Endothelial cell of umbilical vein (primary cell): ENCODE measurements at regions not wholly inside any gene's neighbourhood (a gene's known extent, or its start where the extent isn't known, plus 50 kb on each side); places are given as distances from the start of the nearest gene placed in this dataset.
"Not testable (repeated sequence)": the region's sequence is repeated elsewhere in the genome, so short reads cannot be mapped to it uniquely, and the experiment has no call there.

Experiments
- BruUV-seq: library from RNA; stranded (reverse); fragments of 400-500 nt; replicated peaks from 2 replicates; lab custom pipeline; 2021; lab: Mats Ljungman, UMichigan
- CTCF ChIA-PET: fragments of 300-600, 350-600 bp; sonication (Branson Sonifier 250); formaldehyde crosslinking; loops from one replicate; lab custom pipeline; 2021; ENCODE audit warnings: antibody characterized with exemption, inconsistent platforms; lab: Charles Lee
- POLR2A ChIA-PET: fragments of 300-600, 350-600 bp; sonication (Branson Sonifier 250); formaldehyde crosslinking; loops from one replicate; lab custom pipeline; 2021; ENCODE audit warnings: antibody characterized with exemption, inconsistent platforms; lab: Charles Lee
- DNase-seq: peaks from one replicate; pipeline ENCODE4 v3.0.0-alpha.2; 2011; ENCODE audit warnings: low read depth, low spot score
- FAIRE-seq: peaks from 2 replicates; lab custom pipeline; 2011; peaks lifted over from hg19 to GRCh38; lab: Jason Lieb, UNC
- H2AFZ ChIP-seq: 2 replicates; pipeline ENCODE4 v1.6.0; 2012; ENCODE audit warnings: low read depth, low read length, control low read depth, inconsistent platforms
- H3K27ac ChIP-seq: 2 replicates; pipeline ENCODE4 v1.5.1; 2011; ENCODE audit warnings: low read depth, mild to moderate bottlenecking, control low read depth, low read length, moderate library complexity; ENCODE audit not compliant: insufficient read depth
- H3K27me3 ChIP-seq, 2 experiments: 2 replicates each; pipeline versions ENCODE4 v1.6.0 to v1.6.1; 2011; ENCODE audit warnings: low read length in 2 of 2, mixed read lengths in 1 of 2; ENCODE audit not compliant: control insufficient read depth in 2 of 2, insufficient read depth in 2 of 2
- H3K36me3 ChIP-seq, 2 experiments: 2 replicates in 1 of 2; 3 replicates in 1 of 2; pipeline ENCODE4 v1.5.1; 2011; ENCODE audit warnings: low read length in 2 of 2, mild to moderate bottlenecking in 1 of 2, moderate library complexity in 1 of 2; ENCODE audit not compliant: control insufficient read depth in 2 of 2, insufficient read depth in 2 of 2; ENCODE audit errors: extremely low read depth in 1 of 2
- H3K4me1 ChIP-seq: 3 replicates; pipeline ENCODE4 v1.5.1; 2011; ENCODE audit warnings: mild to moderate bottlenecking, low read length; ENCODE audit not compliant: control insufficient read depth, insufficient read depth; ENCODE audit errors: extremely low read depth
- H3K4me2 ChIP-seq: 2 replicates; pipeline ENCODE4 v1.6.1; 2011; ENCODE audit warnings: low read length, control low read depth, mixed read lengths; ENCODE audit not compliant: insufficient read depth
- H3K4me3 ChIP-seq, 3 experiments: fragments of 200-600 bp in 1 of 3; sonication (generic), shearing (Covaris generic) in 1 of 3; replicated peaks in 1 of 3; 2 replicates each; pipeline ENCODE4 v1.5.1; 2011 to 2016; ENCODE audit warnings: control low read depth in 3 of 3, low read length in 3 of 3, mild to moderate bottlenecking in 2 of 3, inconsistent platforms in 1 of 3, low read depth in 1 of 3, moderate library complexity in 1 of 3; ENCODE audit not compliant: insufficient read depth in 1 of 3
- H3K79me2 ChIP-seq: 2 replicates; pipeline ENCODE4 v1.6.0; 2012; ENCODE audit warnings: low read length, inconsistent platforms; ENCODE audit not compliant: control insufficient read depth, insufficient read depth
- H3K9ac ChIP-seq: replicated peaks from 2 replicates; pipeline ENCODE3; 2011; ENCODE audit warnings: low read length, control low read depth; ENCODE audit not compliant: insufficient read depth; ENCODE audit errors: extremely low read depth
- H3K9me1 ChIP-seq: replicated peaks from 3 replicates; pipeline ENCODE4 v1.6.0; 2011; ENCODE audit warnings: mild to moderate bottlenecking, low read length; ENCODE audit not compliant: control insufficient read depth, insufficient read depth; ENCODE audit errors: extremely low read depth
- H3K9me3 ChIP-seq: replicated peaks from 2 replicates; pipeline ENCODE4 v1.5.1; 2012; ENCODE audit warnings: low read length, inconsistent platforms; ENCODE audit not compliant: control insufficient read depth, insufficient read depth
- H4K20me1 ChIP-seq: replicated peaks from 2 replicates; pipeline ENCODE3; 2011; ENCODE audit warnings: mild to moderate bottlenecking, low read length; ENCODE audit not compliant: control insufficient read depth, insufficient read depth; ENCODE audit errors: extremely low read depth
- dilution Hi-C: fragments of 300-500 bp; cut with MboI; formaldehyde crosslinking; loops from one replicate; pipeline ENCODE4 v1.15.0; 2019; ENCODE audit warnings: low sequenced_read_pairs; ENCODE audit not compliant: extremely low pct_ligation_motif_present
- intact Hi-C: fragments of 100-400 bp; cut with micrococcal nuclease; formaldehyde crosslinking; loops from one replicate; pipeline ENCODE4 v1.10.0; 2022

- BruUV-seq, H3K9me3 ChIP-seq, H3K4me2 ChIP-seq, POLR2A ChIA-PET, H3K36me3 ChIP-seq, DNase-seq, H3K27ac ChIP-seq, H3K79me2 ChIP-seq, dilution Hi-C loops, H3K27me3 ChIP-seq, H4K20me1 ChIP-seq, FAIRE-seq, intact Hi-C loops, H2AFZ ChIP-seq, H3K9me1 ChIP-seq, H3K4me1 ChIP-seq, H3K4me3 ChIP-seq, CTCF ChIA-PET, H3K9ac ChIP-seq: not testable (repeated sequence)
These were observed 892.6 kb downstream of the RPIA start for GRCh38 chr2:89584046-89584445.

GRCh38 chr2:89584868-89585557 lies 893.5 kb downstream of the RPIA start:
- BruUV-seq, intact Hi-C loops, H3K9me1 ChIP-seq, H3K27me3 ChIP-seq, H3K9me3 ChIP-seq, DNase-seq, H3K79me2 ChIP-seq, CTCF ChIA-PET, H3K27ac ChIP-seq, POLR2A ChIA-PET, H3K36me3 ChIP-seq, H3K4me2 ChIP-seq, dilution Hi-C loops, H4K20me1 ChIP-seq, FAIRE-seq, H2AFZ ChIP-seq, H3K9ac ChIP-seq, H3K4me1 ChIP-seq: not testable (repeated sequence)
- H3K4me3 ChIP-seq, result peak overlapping the region in 1 of 3 experiments; percentile 40

- H3K27me3 ChIP-seq, H3K9me1 ChIP-seq, POLR2A ChIA-PET, H3K9ac ChIP-seq, CTCF ChIA-PET, intact Hi-C loops, H3K27ac ChIP-seq, H3K9me3 ChIP-seq, H4K20me1 ChIP-seq, H3K4me1 ChIP-seq, H3K79me2 ChIP-seq, dilution Hi-C loops, FAIRE-seq, H3K36me3 ChIP-seq, BruUV-seq: not testable (repeated sequence)
- Histone ChIP-seq H3K4me3 (peak overlapping the region in 1 of 3 experiments; percentile 30), H3K4me2 (peak overlapping the region; percentile 14), H2AFZ (peak overlapping the region; percentile 94)
- peak; percentile 73 for DNase-seq
These were observed 894.1 kb downstream of the RPIA start for GRCh38 chr2:89585558-89585920.

GRCh38 chr2:89599843-89600242 lies 908.4 kb downstream of the RPIA start:
- H2AFZ ChIP-seq, H3K4me1 ChIP-seq, DNase-seq, H3K27me3 ChIP-seq, CTCF ChIA-PET, H3K4me3 ChIP-seq, H3K9ac ChIP-seq, H3K9me3 ChIP-seq, H3K36me3 ChIP-seq, H3K79me2 ChIP-seq, H3K27ac ChIP-seq, H4K20me1 ChIP-seq, POLR2A ChIA-PET, H3K4me2 ChIP-seq, BruUV-seq, H3K9me1 ChIP-seq, dilution Hi-C loops, FAIRE-seq, intact Hi-C loops: not testable (repeated sequence)
